BLaER1 treated with 17β-estradiol and CSF1 and Interleukin-3, amounts not matched to agents 10 nM and 100 nM (cell line): ENCODE measurements at regions not wholly inside any gene's neighbourhood (a gene's known extent, or its start where the extent isn't known, plus 50 kb on each side); places are given as distances from the start of the nearest gene placed in this dataset.

ENCODE experiments used
- H3K27ac ChIP-seq, 11 experiments: shearing (Covaris generic); formaldehyde crosslinking; 2 replicates each; pipeline ENCODE4 v1.8.1; 2022
- H3K27me3 ChIP-seq, 11 experiments: shearing (Covaris generic); formaldehyde crosslinking; 2 replicates each; pipeline ENCODE4 v1.8.1; 2022
- H3K36me3 ChIP-seq, 11 experiments: shearing (Covaris generic); formaldehyde crosslinking; 2 replicates each; pipeline ENCODE4 v1.8.1; 2022
- H3K4me1 ChIP-seq, 10 experiments: shearing (Covaris generic); formaldehyde crosslinking; 2 replicates each; pipeline ENCODE4 v1.8.1; 2022
- H3K4me2 ChIP-seq, 11 experiments: shearing (Covaris generic); formaldehyde crosslinking; 2 replicates each; pipeline ENCODE4 v1.8.1; 2022
- H3K4me3 ChIP-seq, 10 experiments: shearing (Covaris generic); formaldehyde crosslinking; 2 replicates each; pipeline ENCODE4 v1.8.1; 2022
- H3K9ac ChIP-seq, 11 experiments: shearing (Covaris generic); formaldehyde crosslinking; 2 replicates each; pipeline ENCODE4 v1.8.1; 2022
- H3K9me3 ChIP-seq, 11 experiments: shearing (Covaris generic); formaldehyde crosslinking; replicated peaks in 1 of 11; 2 replicates each; pipeline ENCODE4 v1.8.1; 2022
- H4K20me1 ChIP-seq, 11 experiments: shearing (Covaris generic); formaldehyde crosslinking; 2 replicates each; pipeline ENCODE4 v1.8.1; 2022
- Cebpa-rat ChIP-seq, 11 experiments: shearing (Covaris generic); IDR thresholded peaks; 2 replicates each; pipeline ENCODE4 v1.8.1; 2022

- Histone ChIP-seq H4K20me1 (no peaks in the 10 kb centered on the region), H3K36me3 (no peaks in the 10 kb centered on the region), H3K9me3 (no peaks in the 10 kb centered on the region), H3K4me2 (peak overlapping the region in 1 of 11 experiments; percentile 17; a peak in 1 of 22 replicates), H3K27ac (no peak overlapping the region), H3K4me1 (peaks cover 0 to 11% (median 0%) of the 10 kb centered on the region in 10 experiments; a peak in 1 of 20 replicates), H3K27me3 (no peaks in the 10 kb centered on the region), H3K4me3 (no peak overlapping the region), H3K9ac (no peak overlapping the region)
- TF ChIP-seq Cebpa-rat (IDR thresholded peaks at IDR 0.05), result no peak
Observed at GRCh38 chr4:18512718-18513117, 491.2 kb upstream of the LCORL start.

GRCh38 chr4:18511727-18512126, 490.2 kb upstream of the LCORL start:
- Histone ChIP-seq H3K36me3 (no peaks in the 10 kb centered on the region), H3K9ac (no peak overlapping the region), H3K9me3 (no peaks in the 10 kb centered on the region), H3K4me3 (no peak overlapping the region), H3K27me3 (no peaks in the 10 kb centered on the region), H3K4me2 (no peak overlapping the region), H3K4me1 (peaks cover 0 to 11% (median 0%) of the 10 kb centered on the region in 10 experiments; a peak in 1 of 20 replicates), H4K20me1 (no peaks in the 10 kb centered on the region), H3K27ac (no peak overlapping the region)
- no peak for TF ChIP-seq Cebpa-rat (IDR thresholded peaks at IDR 0.05)

- no peaks in the 10 kb centered on the region for H3K36me3 ChIP-seq
- H3K9ac ChIP-seq, result no peak overlapping the region
- H3K4me2 ChIP-seq, result no peak overlapping the region
- H3K4me3 ChIP-seq, result no peak overlapping the region
- H3K27ac ChIP-seq, result no peak overlapping the region
- H4K20me1 ChIP-seq, result no peaks in the 10 kb centered on the region
- H3K27me3 ChIP-seq, result no peaks in the 10 kb centered on the region
- TF ChIP-seq Cebpa-rat (IDR thresholded peaks at IDR 0.05), result no peak
- H3K4me1 ChIP-seq, result peaks cover 0 to 11% (median 0%) of the 10 kb centered on the region in 10 experiments; a peak in 1 of 20 replicates
- no peaks in the 10 kb centered on the region for H3K9me3 ChIP-seq
Observed at GRCh38 chr4:18508786-18509185, 487.2 kb upstream of the LCORL start.

GRCh38 chr4:18480928-18481327, 459.4 kb upstream of the LCORL start:
- no peak overlapping the region for H3K27ac ChIP-seq
- H3K9me3 ChIP-seq, result peaks cover 14 to 20% (median 17%) of the 10 kb centered on the region in 11 experiments
- H3K36me3 ChIP-seq, result no peaks in the 10 kb centered on the region
- TF ChIP-seq Cebpa-rat (IDR thresholded peaks at IDR 0.05), result no peak
- no peak overlapping the region for H3K9ac ChIP-seq
- H3K27me3 ChIP-seq, result no peaks in the 10 kb centered on the region
- H3K4me2 ChIP-seq, result no peak overlapping the region
- H4K20me1 ChIP-seq, result no peaks in the 10 kb centered on the region
- H3K4me3 ChIP-seq, result no peak overlapping the region
- no peaks in the 10 kb centered on the region for H3K4me1 ChIP-seq

- no peaks in the 10 kb centered on the region for H4K20me1 ChIP-seq
- H3K36me3 ChIP-seq, result no peaks in the 10 kb centered on the region
- TF ChIP-seq Cebpa-rat (IDR thresholded peaks at IDR 0.05), result no peak
- H3K9me3 ChIP-seq, result peaks cover 14 to 18% (median 17%) of the 10 kb centered on the region in 11 experiments
- no peak overlapping the region for H3K4me3 ChIP-seq
- H3K9ac ChIP-seq, result no peak overlapping the region
- no peak overlapping the region for H3K4me2 ChIP-seq
- no peaks in the 10 kb centered on the region for H3K4me1 ChIP-seq
- no peak overlapping the region for H3K27ac ChIP-seq
- H3K27me3 ChIP-seq, result no peaks in the 10 kb centered on the region
Observed at GRCh38 chr4:18480342-18480741, 458.8 kb upstream of the LCORL start.

- H3K36me3 ChIP-seq, result no peaks in the 10 kb centered on the region
- no peaks in the 10 kb centered on the region for H4K20me1 ChIP-seq
- no peak overlapping the region for H3K27ac ChIP-seq
- no peaks in the 10 kb centered on the region for H3K4me1 ChIP-seq
- no peak overlapping the region for H3K4me2 ChIP-seq
- no peak overlapping the region for H3K9ac ChIP-seq
- no peaks in the 10 kb centered on the region for H3K27me3 ChIP-seq
- no peak overlapping the region for H3K4me3 ChIP-seq
- no peak for TF ChIP-seq Cebpa-rat (IDR thresholded peaks at IDR 0.05)
- peaks cover 14 to 18% (median 17%) of the 10 kb centered on the region in 11 experiments for H3K9me3 ChIP-seq
Observed at GRCh38 chr4:18479825-18480224, 458.3 kb upstream of the LCORL start.

- Histone ChIP-seq H3K27ac (no peak overlapping the region), H3K36me3 (no peaks in the 10 kb centered on the region), H3K4me3 (no peak overlapping the region), H3K9ac (no peak overlapping the region), H3K27me3 (no peaks in the 10 kb centered on the region), H3K9me3 (no peaks in the 10 kb centered on the region), H3K4me1 (no peaks in the 10 kb centered on the region), H4K20me1 (no peaks in the 10 kb centered on the region), H3K4me2 (no peak overlapping the region)
- TF ChIP-seq Cebpa-rat (IDR thresholded peaks at IDR 0.05), result no peak
Observed at GRCh38 chr4:18463987-18464559, 442.5 kb upstream of the LCORL start.

DNA sequence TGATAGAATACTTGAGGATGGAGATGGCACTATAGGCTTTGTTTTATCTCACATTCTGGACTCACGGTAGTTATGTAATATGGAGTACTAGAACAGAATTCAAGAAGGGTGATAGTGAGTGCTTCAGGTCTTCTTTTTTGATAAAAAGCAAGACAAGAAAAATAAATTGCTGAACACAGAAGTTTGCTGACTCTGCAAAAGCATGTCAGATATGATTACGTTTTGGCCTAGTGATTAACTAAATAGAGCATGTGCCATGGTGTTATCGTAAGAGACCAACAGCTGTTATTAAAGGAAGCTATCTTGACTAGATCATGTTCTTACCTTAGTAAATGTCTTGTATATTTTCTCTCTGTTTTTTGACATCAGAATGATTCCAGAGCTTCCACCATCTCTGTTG, 436.9 kb upstream of the LCORL start:
- H3K4me1 ChIP-seq, result no peaks in the 10 kb centered on the region
- H3K27ac ChIP-seq, result no peak overlapping the region
- no peaks in the 10 kb centered on the region for H3K36me3 ChIP-seq
- no peaks in the 10 kb centered on the region for H3K27me3 ChIP-seq
- H3K9me3 ChIP-seq, result no peaks in the 10 kb centered on the region
- no peak overlapping the region for H3K4me2 ChIP-seq
- no peak overlapping the region for H3K9ac ChIP-seq
- no peak for TF ChIP-seq Cebpa-rat (IDR thresholded peaks at IDR 0.05)
- no peak overlapping the region for H3K4me3 ChIP-seq
- H4K20me1 ChIP-seq, result no peaks in the 10 kb centered on the region

DNA sequence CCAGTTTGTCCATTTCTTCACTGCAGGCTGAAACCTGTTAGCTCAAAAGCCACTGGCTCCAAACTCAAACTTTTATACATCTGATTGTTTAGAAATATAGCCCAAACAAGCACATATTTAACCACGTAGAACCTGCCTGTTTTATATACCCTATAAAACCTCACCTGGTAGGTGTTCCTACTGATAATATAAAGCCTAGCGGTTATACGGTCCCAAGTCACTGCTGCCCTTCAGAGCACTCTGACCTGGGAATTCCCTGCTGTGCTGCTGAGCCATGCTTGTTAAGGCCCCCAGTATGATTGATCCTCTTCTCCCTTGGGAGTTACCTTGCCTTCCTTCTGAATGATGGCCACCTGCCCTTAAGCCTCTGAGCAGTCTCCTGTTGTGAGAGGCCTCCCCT, 432.8 kb upstream of the LCORL start:
- Histone ChIP-seq H3K36me3 (no peaks in the 10 kb centered on the region), H3K9ac (no peak overlapping the region)

GRCh38 chr4:18445110-18445509, 423.6 kb upstream of the LCORL start:
- Histone ChIP-seq H4K20me1 (no peaks in the 10 kb centered on the region), H3K27me3 (no peaks in the 10 kb centered on the region), H3K9ac (no peak overlapping the region), H3K4me2 (no peak overlapping the region), H3K4me3 (no peak overlapping the region), H3K4me1 (peaks cover 0 to 13% (median 9%) of the 10 kb centered on the region in 10 experiments; a peak in 12 of 20 replicates), H3K9me3 (peaks cover 0 to 7% (median 0%) of the 10 kb centered on the region in 11 experiments; a peak in 4 of 22 replicates), H3K36me3 (no peaks in the 10 kb centered on the region), H3K27ac (no peak overlapping the region)
- TF ChIP-seq Cebpa-rat (IDR thresholded peaks at IDR 0.05), result no peak

More for the DNA sequence above, 432.8 kb upstream of the LCORL start:
- H3K4me2 ChIP-seq, result no peak overlapping the region
- no peaks in the 10 kb centered on the region for H4K20me1 ChIP-seq
- H3K9me3 ChIP-seq, result no peaks in the 10 kb centered on the region
- no peak overlapping the region for H3K4me3 ChIP-seq
- H3K27ac ChIP-seq, result no peak overlapping the region
- H3K4me1 ChIP-seq, result peaks cover 0 to 11% (median 10%) of the 10 kb centered on the region in 10 experiments; a peak in 12 of 20 replicates
- no peaks in the 10 kb centered on the region for H3K27me3 ChIP-seq
- TF ChIP-seq Cebpa-rat (IDR thresholded peaks at IDR 0.05), result no peak
